HCT116 (cell line): ENCODE measurements at regions not wholly inside any gene's neighbourhood (a gene's known extent, or its start where the extent isn't known, plus 50 kb on each side); places are given as distances from the start of the nearest gene placed in this dataset.

Experiments used
- ATAC-seq: fragments of 200-7000 bp; cut with Tn5 transposase; 2 replicates; pipeline ENCODE4 v1.9.1; 2020; ENCODE audit warnings: mild to moderate bottlenecking, moderate library complexity
- BruUV-seq: library from RNA; stranded (reverse); fragments of 400-500 nt; replicated peaks from 2 replicates; lab custom pipeline; 2021; lab: Mats Ljungman, UMichigan
- CTCF ChIA-PET: fragments of 300-600 bp; sonication (Branson Sonifier 250); formaldehyde crosslinking; loops from one replicate; lab custom pipeline; 2021; ENCODE audit warnings: antibody characterized with exemption; lab: Charles Lee
- POLR2A ChIA-PET: fragments of 300-600, 350-600 bp; sonication (Branson Sonifier 250); formaldehyde crosslinking; loops from one replicate; lab custom pipeline; 2021; ENCODE audit warnings: antibody characterized with exemption; lab: Charles Lee
- RAD21 ChIA-PET, 2 experiments: fragments of 300-600 bp; sonication (Branson Sonifier 250); formaldehyde crosslinking; loops; one replicate each; lab custom pipeline; 2023; ENCODE audit warnings: low total read pairs in 2 of 2; ENCODE audit not compliant: uncharacterized antibody in 2 of 2, unreplicated experiment in 2 of 2, low non-redundant PET in 1 of 2; lab: Charles Lee
- DNase-seq: peaks from one replicate; pipeline ENCODE4 v3.0.0-alpha.2; 2010; ENCODE audit warnings: low read depth, low spot score
- H2AFZ ChIP-seq: fragments of 200-600 bp; shearing (Covaris generic), sonication (generic); 2 replicates; pipeline ENCODE4 v1.6.1; 2017; ENCODE audit warnings: low read depth, mixed run types, mixed read lengths, antibody characterized with exemption, low read length; ENCODE audit not compliant: poor library complexity, severe bottlenecking
- H3K27ac ChIP-seq: 2 replicates; pipeline ENCODE4 v1.5.1; 2012; ENCODE audit warnings: low read depth, low read length
- H3K27me3 ChIP-seq: fragments of 200-600 bp; sonication (generic); 2 replicates; pipeline ENCODE4 v1.6.1; 2016; ENCODE audit warnings: mixed run types, low read length, mixed read lengths; ENCODE audit not compliant: insufficient read depth
- H3K36me3 ChIP-seq, 2 experiments: fragments of 200-500 bp in 1 of 2; fragments of 200-600 bp in 1 of 2; sonication (Bioruptor generic) in 1 of 2; sonication (generic) in 1 of 2; 2 replicates each; pipeline versions ENCODE4 v1.5.1 to v1.6.1; 2014 to 2016; ENCODE audit warnings: low read length in 2 of 2, inconsistent platforms in 1 of 2, mixed read lengths in 1 of 2, mixed run types in 1 of 2; ENCODE audit not compliant: insufficient read depth in 2 of 2, control insufficient read depth in 1 of 2
- H3K4me1 ChIP-seq, 2 experiments: fragments of 200-600 bp in 1 of 2; sonication (generic) in 1 of 2; 2 replicates each; pipeline versions ENCODE4 v1.5.1 to v1.6.1; 2012 to 2017; ENCODE audit warnings: low read length in 2 of 2, inconsistent platforms in 1 of 2, mild to moderate bottlenecking in 1 of 2, mixed read lengths in 1 of 2, mixed run types in 1 of 2, moderate library complexity in 1 of 2; ENCODE audit not compliant: insufficient read depth in 2 of 2, control insufficient read depth in 1 of 2
- H3K4me2 ChIP-seq: fragments of 200-600 bp; sonication (generic); 2 replicates; pipeline ENCODE4 v1.6.1; 2017; ENCODE audit warnings: mixed run types, low read length, mixed read lengths
- H3K4me3 ChIP-seq, 2 experiments: fragments of 200-600 bp in 1 of 2; sonication (generic) in 1 of 2; replicated peaks in 1 of 2; 2 replicates each; pipeline ENCODE4 v1.5.1; 2011 to 2016; ENCODE audit warnings: low read length in 2 of 2, control low read depth in 1 of 2, low read depth in 1 of 2, mild to moderate bottlenecking in 1 of 2, mixed read lengths in 1 of 2, mixed run types in 1 of 2
- H3K79me2 ChIP-seq: fragments of 200-600 bp; sonication (generic); 2 replicates; pipeline ENCODE4 v1.6.1; 2017; ENCODE audit warnings: mild to moderate bottlenecking, mixed run types, low read length, moderate library complexity, mixed read lengths; ENCODE audit not compliant: insufficient read depth
- H3K9ac ChIP-seq: fragments of 200-600 bp; sonication (generic); 2 replicates; pipeline ENCODE4 v1.6.1; 2016; ENCODE audit warnings: low read length, mixed read lengths
- H3K9me2 ChIP-seq: fragments of 200-600 bp; sonication (generic), shearing (Covaris generic); 2 replicates; pipeline ENCODE4 v1.6.1; 2017; ENCODE audit warnings: mixed run types, mild to moderate bottlenecking, moderate library complexity; ENCODE audit not compliant: insufficient read depth
- H3K9me3 ChIP-seq, 2 experiments: fragments of 200-500 bp in 1 of 2; fragments of 200-600 bp in 1 of 2; sonication (Bioruptor generic) in 1 of 2; sonication (generic) in 1 of 2; 2 replicates each; pipeline ENCODE4 v1.6.1; 2014 to 2017; ENCODE audit warnings: low read length in 2 of 2, mixed read lengths in 2 of 2, inconsistent platforms in 1 of 2, low read depth in 1 of 2, mild to moderate bottlenecking in 1 of 2, mixed run types in 1 of 2, moderate library complexity in 1 of 2; ENCODE audit not compliant: control insufficient read depth in 1 of 2, insufficient read depth in 1 of 2
- H4K20me1 ChIP-seq: fragments of 200-600 bp; sonication (generic), shearing (Covaris generic); 2 replicates; pipeline ENCODE4 v1.6.1; 2017; ENCODE audit warnings: mixed run types, mild to moderate bottlenecking, moderate library complexity; ENCODE audit not compliant: insufficient read depth
- CEBPB ChIP-seq: IDR thresholded peaks from 2 replicates; pipeline ENCODE4 v1.6.1; 2012; ENCODE audit warnings: low read depth
- EGR1 ChIP-seq: IDR thresholded peaks from 2 replicates; pipeline ENCODE4 v1.6.1; 2012; ENCODE audit warnings: low read depth
- ELF1 ChIP-seq: IDR thresholded peaks from 2 replicates; pipeline ENCODE4 v1.6.1; 2012; ENCODE audit warnings: low read depth, borderline replicate concordance
- EZH2 ChIP-seq: fragments of 200-600 bp; sonication (generic); IDR thresholded peaks from 2 replicates; pipeline ENCODE4 v1.6.1; 2017; ENCODE audit warnings: antibody characterized with exemption, mixed run types
- EZH2phosphoT487 ChIP-seq: fragments of 200-600 bp; IDR thresholded peaks from 2 replicates; pipeline ENCODE4 v1.6.1; 2018; ENCODE audit warnings: antibody characterized with exemption, borderline replicate concordance
- FOSL1 ChIP-seq: IDR thresholded peaks from 2 replicates; pipeline ENCODE4 v1.6.1; 2012; ENCODE audit warnings: low read depth
- POLR2AphosphoS5 ChIP-seq: IDR thresholded peaks from 2 replicates; pipeline ENCODE4 v1.6.1; 2011; ENCODE audit warnings: mild to moderate bottlenecking, low read depth, low read length, moderate library complexity
- RAD21 ChIP-seq: IDR thresholded peaks from 2 replicates; pipeline ENCODE4 v1.6.1; 2012; ENCODE audit warnings: low read depth, mild to moderate bottlenecking
- SIN3A ChIP-seq: IDR thresholded peaks from 2 replicates; pipeline ENCODE4 v1.6.1; 2012; ENCODE audit warnings: low read depth
- SP1 ChIP-seq: IDR thresholded peaks from 2 replicates; pipeline ENCODE4 v1.6.1; 2012; ENCODE audit warnings: low read depth
- SRF ChIP-seq: IDR thresholded peaks from 2 replicates; pipeline ENCODE4 v1.6.1; 2012; ENCODE audit warnings: low read depth
- TCF7L2 ChIP-seq: IDR thresholded peaks from 2 replicates; pipeline ENCODE4 v1.7.0; 2011; ENCODE audit warnings: borderline replicate concordance, inconsistent platforms; ENCODE audit not compliant: insufficient read depth, insufficient read length; ENCODE audit errors: extremely low read depth
- YY1 ChIP-seq: IDR thresholded peaks from 2 replicates; pipeline ENCODE4 v1.6.1; 2011; ENCODE audit warnings: low read length, low read depth, moderate library complexity, mild to moderate bottlenecking; ENCODE audit not compliant: insufficient replicate concordance; ENCODE audit errors: extremely low read depth
- ZFX ChIP-seq: fragments of 450-650 bp; IDR thresholded peaks from 2 replicates; pipeline ENCODE4 v1.6.1; 2017
- intact Hi-C: fragments of 100-400 bp; cut with micrococcal nuclease; formaldehyde crosslinking; loops from 2 replicates; pipeline ENCODE4 v1.10.0; 2022
- TF ChIP-seq, protein P1 (sequence below), 3 experiments: fragments of 200-600 bp in 1 of 3; sonication (generic) in 1 of 3; IDR thresholded peaks in 2 of 3; conservative IDR thresholded peaks in 1 of 3; 2 replicates each; pipeline ENCODE4 v1.5.1; 2012 to 2017; ENCODE audit warnings: low read depth in 2 of 3, low read length in 2 of 3, antibody characterized with exemption in 1 of 3, borderline replicate concordance in 1 of 3, control low read depth in 1 of 3, mild to moderate bottlenecking in 1 of 3, mixed read lengths in 1 of 3, mixed run types in 1 of 3, moderate library complexity in 1 of 3; ENCODE audit not compliant: insufficient read depth in 1 of 3
- TF ChIP-seq, protein P2 (sequence below): IDR thresholded peaks from 2 replicates; pipeline ENCODE4 v1.6.1; 2012; ENCODE audit warnings: low read depth
- TF ChIP-seq, protein P3 (sequence below): IDR thresholded peaks from 2 replicates; pipeline ENCODE4 v1.6.1; 2012
- TF ChIP-seq, protein P4 (sequence below): IDR thresholded peaks from 2 replicates; pipeline ENCODE4 v1.6.1; 2011; ENCODE audit warnings: mild to moderate bottlenecking, low read length, moderate library complexity; ENCODE audit not compliant: insufficient replicate concordance; ENCODE audit errors: extremely low read depth

DNA sequence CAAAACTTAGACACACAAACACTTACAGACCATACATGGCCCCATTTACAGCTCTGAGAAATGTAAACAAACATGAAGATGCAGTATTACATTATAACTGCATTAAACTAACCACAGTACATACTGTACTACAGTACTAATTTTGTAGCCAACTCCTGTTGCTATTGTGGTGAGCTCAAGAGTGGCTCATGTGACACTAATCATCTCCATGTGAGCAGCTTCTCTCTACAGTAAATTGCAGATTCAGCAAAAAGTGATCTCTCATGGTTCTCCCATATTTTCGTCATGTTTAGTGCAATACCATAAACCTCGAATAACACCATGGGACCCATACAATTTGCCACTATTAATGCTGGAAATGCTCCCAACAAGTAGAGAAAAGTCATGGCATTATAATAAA lies 860.4 kb downstream of the EPHA7 start:
- Histone ChIP-seq H3K4me2 (no peak overlapping the region), H4K20me1 (no peaks in the 10 kb centered on the region; the same call in 1 of the 2 replicates), H3K79me2 (no peaks in the 10 kb centered on the region), H3K27ac (no peak overlapping the region), H3K9me3 (peaks cover 4 to 14% of the 10 kb centered on the region in 2 experiments; a peak in 3 of 4 replicates), H3K27me3 (no peaks in the 10 kb centered on the region), H2AFZ (no peak overlapping the region), H3K9me2 (no peaks in the 10 kb centered on the region), H3K9ac (no peak overlapping the region), H3K36me3 (no peaks in the 10 kb centered on the region), H3K4me1 (no peaks in the 10 kb centered on the region), H3K4me3 (no peak overlapping the region)
- TF ChIP-seq SIN3A (no peak), FOSL1 (no peak), SRF (no peak), EGR1 (no peak), YY1 (no peak), ELF1 (no peak), EZH2 (no peak), ZFX (no peak), EZH2phosphoT487 (no peak), TCF7L2 (no peak), SP1 (no peak), CEBPB (no peak), RAD21 (no peak), POLR2AphosphoS5 (no peak)
- TF ChIP-seq, protein P1, sequence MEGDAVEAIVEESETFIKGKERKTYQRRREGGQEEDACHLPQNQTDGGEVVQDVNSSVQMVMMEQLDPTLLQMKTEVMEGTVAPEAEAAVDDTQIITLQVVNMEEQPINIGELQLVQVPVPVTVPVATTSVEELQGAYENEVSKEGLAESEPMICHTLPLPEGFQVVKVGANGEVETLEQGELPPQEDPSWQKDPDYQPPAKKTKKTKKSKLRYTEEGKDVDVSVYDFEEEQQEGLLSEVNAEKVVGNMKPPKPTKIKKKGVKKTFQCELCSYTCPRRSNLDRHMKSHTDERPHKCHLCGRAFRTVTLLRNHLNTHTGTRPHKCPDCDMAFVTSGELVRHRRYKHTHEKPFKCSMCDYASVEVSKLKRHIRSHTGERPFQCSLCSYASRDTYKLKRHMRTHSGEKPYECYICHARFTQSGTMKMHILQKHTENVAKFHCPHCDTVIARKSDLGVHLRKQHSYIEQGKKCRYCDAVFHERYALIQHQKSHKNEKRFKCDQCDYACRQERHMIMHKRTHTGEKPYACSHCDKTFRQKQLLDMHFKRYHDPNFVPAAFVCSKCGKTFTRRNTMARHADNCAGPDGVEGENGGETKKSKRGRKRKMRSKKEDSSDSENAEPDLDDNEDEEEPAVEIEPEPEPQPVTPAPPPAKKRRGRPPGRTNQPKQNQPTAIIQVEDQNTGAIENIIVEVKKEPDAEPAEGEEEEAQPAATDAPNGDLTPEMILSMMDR (IDR thresholded peaks at IDR 0.05 in 2 of 3, conservative IDR thresholded peaks at IDR 0.05 in 1 of 3; ENCODE audit: borderline replicate concordance in 1 of 3, insufficient read depth in 1 of 3, low read depth in 2 of 3, low read length in 2 of 3): no peak
- TF ChIP-seq, protein P2, sequence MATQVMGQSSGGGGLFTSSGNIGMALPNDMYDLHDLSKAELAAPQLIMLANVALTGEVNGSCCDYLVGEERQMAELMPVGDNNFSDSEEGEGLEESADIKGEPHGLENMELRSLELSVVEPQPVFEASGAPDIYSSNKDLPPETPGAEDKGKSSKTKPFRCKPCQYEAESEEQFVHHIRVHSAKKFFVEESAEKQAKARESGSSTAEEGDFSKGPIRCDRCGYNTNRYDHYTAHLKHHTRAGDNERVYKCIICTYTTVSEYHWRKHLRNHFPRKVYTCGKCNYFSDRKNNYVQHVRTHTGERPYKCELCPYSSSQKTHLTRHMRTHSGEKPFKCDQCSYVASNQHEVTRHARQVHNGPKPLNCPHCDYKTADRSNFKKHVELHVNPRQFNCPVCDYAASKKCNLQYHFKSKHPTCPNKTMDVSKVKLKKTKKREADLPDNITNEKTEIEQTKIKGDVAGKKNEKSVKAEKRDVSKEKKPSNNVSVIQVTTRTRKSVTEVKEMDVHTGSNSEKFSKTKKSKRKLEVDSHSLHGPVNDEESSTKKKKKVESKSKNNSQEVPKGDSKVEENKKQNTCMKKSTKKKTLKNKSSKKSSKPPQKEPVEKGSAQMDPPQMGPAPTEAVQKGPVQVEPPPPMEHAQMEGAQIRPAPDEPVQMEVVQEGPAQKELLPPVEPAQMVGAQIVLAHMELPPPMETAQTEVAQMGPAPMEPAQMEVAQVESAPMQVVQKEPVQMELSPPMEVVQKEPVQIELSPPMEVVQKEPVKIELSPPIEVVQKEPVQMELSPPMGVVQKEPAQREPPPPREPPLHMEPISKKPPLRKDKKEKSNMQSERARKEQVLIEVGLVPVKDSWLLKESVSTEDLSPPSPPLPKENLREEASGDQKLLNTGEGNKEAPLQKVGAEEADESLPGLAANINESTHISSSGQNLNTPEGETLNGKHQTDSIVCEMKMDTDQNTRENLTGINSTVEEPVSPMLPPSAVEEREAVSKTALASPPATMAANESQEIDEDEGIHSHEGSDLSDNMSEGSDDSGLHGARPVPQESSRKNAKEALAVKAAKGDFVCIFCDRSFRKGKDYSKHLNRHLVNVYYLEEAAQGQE: no peak
- TF ChIP-seq, protein P3, sequence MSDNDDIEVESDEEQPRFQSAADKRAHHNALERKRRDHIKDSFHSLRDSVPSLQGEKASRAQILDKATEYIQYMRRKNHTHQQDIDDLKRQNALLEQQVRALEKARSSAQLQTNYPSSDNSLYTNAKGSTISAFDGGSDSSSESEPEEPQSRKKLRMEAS: no peak
- TF ChIP-seq, protein P4, sequence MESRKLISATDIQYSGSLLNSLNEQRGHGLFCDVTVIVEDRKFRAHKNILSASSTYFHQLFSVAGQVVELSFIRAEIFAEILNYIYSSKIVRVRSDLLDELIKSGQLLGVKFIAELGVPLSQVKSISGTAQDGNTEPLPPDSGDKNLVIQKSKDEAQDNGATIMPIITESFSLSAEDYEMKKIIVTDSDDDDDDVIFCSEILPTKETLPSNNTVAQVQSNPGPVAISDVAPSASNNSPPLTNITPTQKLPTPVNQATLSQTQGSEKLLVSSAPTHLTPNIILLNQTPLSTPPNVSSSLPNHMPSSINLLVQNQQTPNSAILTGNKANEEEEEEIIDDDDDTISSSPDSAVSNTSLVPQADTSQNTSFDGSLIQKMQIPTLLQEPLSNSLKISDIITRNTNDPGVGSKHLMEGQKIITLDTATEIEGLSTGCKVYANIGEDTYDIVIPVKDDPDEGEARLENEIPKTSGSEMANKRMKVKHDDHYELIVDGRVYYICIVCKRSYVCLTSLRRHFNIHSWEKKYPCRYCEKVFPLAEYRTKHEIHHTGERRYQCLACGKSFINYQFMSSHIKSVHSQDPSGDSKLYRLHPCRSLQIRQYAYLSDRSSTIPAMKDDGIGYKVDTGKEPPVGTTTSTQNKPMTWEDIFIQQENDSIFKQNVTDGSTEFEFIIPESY: no peak
- no TSS peak for BruUV-seq
- ChIA-PET CTCF (no interaction called here), RAD21 (no interaction called here), POLR2A (no interaction called here)
- DNase-seq (no peak), ATAC-seq (no peak)
- intact Hi-C loops: no loop called here
